Sigmoid colon (tissue), 4 donors: ENCODE measurements at regions not wholly inside any gene's neighbourhood (a gene's known extent, or its start where the extent isn't known, plus 50 kb on each side); places are given as distances from the start of the nearest gene placed in this dataset.

Experiments
- EP300 ChIP-seq, 4 donors: sonication (generic); formaldehyde crosslinking; IDR thresholded peaks; one replicate each; pipeline ENCODE4 v1.6.1; 2017; ENCODE audit warnings: antibody characterized with exemption in 4 of 4
- POLR2A ChIP-seq, 2 donors: fragments of 450-650 bp; IDR thresholded peaks; one replicate each; pipeline ENCODE4 v1.6.1; 2016; ENCODE audit warnings: antibody characterized with exemption in 2 of 2, mild to moderate bottlenecking in 2 of 2, moderate library complexity in 2 of 2
- POLR2AphosphoS5 ChIP-seq, 4 donors: sonication (generic); formaldehyde crosslinking; IDR thresholded peaks; one replicate each; pipeline ENCODE4 v1.6.1; 2017; ENCODE audit warnings: antibody characterized with exemption in 4 of 4
- TF ChIP-seq, protein P1 (sequence below), 4 experiments: fragments of 450-650 bp in 3 of 4; fragments of 200-600 bp in 1 of 4; IDR thresholded peaks; one replicate each; pipeline ENCODE4 v1.5.1; 2016 to 2019; ENCODE audit warnings: antibody characterized with exemption in 4 of 4, mild to moderate bottlenecking in 3 of 4, moderate library complexity in 2 of 4

DNA sequence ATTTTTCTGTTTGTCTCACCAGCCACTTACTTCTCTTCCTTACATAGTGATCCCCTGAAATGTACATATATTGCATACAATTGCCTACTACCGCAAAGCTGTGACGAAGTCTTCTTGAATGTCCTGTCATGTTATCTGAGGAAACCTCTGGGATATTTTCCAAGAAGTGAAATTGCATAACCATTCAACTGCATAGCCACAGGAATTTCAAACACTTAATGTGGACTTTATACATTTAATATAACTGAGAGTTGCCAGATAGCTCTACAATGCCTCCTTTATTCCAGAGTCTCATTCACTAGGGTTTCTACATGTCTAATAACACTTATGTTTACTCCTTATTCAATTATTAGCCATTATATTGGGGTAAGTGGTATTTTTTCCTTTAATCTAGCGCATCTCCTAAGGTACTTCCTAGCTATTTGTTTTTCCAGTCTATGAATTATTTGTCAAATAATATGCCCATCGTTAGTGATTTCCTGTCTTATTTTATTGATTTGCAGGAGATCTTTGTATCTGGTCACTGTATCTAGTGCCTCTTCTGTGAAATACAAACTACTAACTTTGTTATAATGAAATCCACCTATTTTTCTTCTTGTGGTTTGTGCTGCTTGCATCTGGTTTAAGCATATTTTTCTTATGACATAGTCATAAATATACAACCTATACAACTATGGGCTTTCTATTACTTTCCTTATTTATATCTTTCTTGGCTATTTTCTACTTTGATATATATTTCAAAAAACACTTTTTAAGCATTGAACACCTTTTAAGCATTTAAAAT lies 69.2 kb upstream of the GRID2 start:
- TF ChIP-seq POLR2A (IDR thresholded peaks at IDR 0.05) (no peak), EP300 (IDR thresholded peaks at IDR 0.05) (no peak), POLR2AphosphoS5 (IDR thresholded peaks at IDR 0.05) (no peak)
- TF ChIP-seq, protein P1, sequence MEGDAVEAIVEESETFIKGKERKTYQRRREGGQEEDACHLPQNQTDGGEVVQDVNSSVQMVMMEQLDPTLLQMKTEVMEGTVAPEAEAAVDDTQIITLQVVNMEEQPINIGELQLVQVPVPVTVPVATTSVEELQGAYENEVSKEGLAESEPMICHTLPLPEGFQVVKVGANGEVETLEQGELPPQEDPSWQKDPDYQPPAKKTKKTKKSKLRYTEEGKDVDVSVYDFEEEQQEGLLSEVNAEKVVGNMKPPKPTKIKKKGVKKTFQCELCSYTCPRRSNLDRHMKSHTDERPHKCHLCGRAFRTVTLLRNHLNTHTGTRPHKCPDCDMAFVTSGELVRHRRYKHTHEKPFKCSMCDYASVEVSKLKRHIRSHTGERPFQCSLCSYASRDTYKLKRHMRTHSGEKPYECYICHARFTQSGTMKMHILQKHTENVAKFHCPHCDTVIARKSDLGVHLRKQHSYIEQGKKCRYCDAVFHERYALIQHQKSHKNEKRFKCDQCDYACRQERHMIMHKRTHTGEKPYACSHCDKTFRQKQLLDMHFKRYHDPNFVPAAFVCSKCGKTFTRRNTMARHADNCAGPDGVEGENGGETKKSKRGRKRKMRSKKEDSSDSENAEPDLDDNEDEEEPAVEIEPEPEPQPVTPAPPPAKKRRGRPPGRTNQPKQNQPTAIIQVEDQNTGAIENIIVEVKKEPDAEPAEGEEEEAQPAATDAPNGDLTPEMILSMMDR (IDR thresholded peaks at IDR 0.05): no peak
